ENCODE measurements at regions not wholly inside any gene's neighbourhood (a gene's known extent, or its start where the extent isn't known, plus 50 kb on each side); places are given as distances from the start of the nearest gene placed in this dataset.

- POLR2A ChIA-PET = no interaction called here
- no TSS peak for BruUV-seq (replicated peaks)
- Mint-ChIP-seq H3K4me1 (ENCODE audit: insufficient read depth, unreplicated experiment) (no peaks in the 10 kb centered on the region), H3K36me3 (ENCODE audit: insufficient read depth, unreplicated experiment) (no peaks in the 10 kb centered on the region), H3K4me3 (ENCODE audit: unreplicated experiment) (no peak overlapping the region), H3K9me3 (ENCODE audit: unreplicated experiment) (no peaks in the 10 kb centered on the region), H3K27ac (ENCODE audit: low read depth, unreplicated experiment) (no peak overlapping the region), H3K27me3 (ENCODE audit: insufficient read depth, unreplicated experiment) (no peaks in the 10 kb centered on the region)
- CTCF ChIA-PET = interaction anchor here (1.3 kb wide), 1 partner anchor 11 kb away, joined by 3 read pairs; no protein-coding TSS in a partner anchor
- intact Hi-C loops (cut with micrococcal nuclease) = no loop called here
- TF ChIP-seq CTCF (IDR thresholded peaks at IDR 0.05; ENCODE audit: unreplicated experiment) = no peak
- DNase-seq (ENCODE audit: unreplicated experiment) = no peak
These were observed 104.8 kb upstream of the ENPP6 start for GRCh38 chr4:184322328-184323025.

- POLR2A ChIA-PET = interaction anchor here (1.1 to 2.0 kb wide), 2 partner anchors 9 to 14 kb away, joined by 3 to 5 read pairs; no protein-coding TSS in a partner anchor
- TF ChIP-seq CTCF (IDR thresholded peaks at IDR 0.05; ENCODE audit: unreplicated experiment) = no peak
- Mint-ChIP-seq H3K27me3 (ENCODE audit: insufficient read depth, unreplicated experiment) (no peaks in the 10 kb centered on the region), H3K4me3 (ENCODE audit: unreplicated experiment) (no peak overlapping the region), H3K9me3 (ENCODE audit: unreplicated experiment) (no peaks in the 10 kb centered on the region), H3K36me3 (ENCODE audit: insufficient read depth, unreplicated experiment) (no peaks in the 10 kb centered on the region), H3K4me1 (ENCODE audit: insufficient read depth, unreplicated experiment) (no peaks in the 10 kb centered on the region), H3K27ac (ENCODE audit: low read depth, unreplicated experiment) (no peak overlapping the region)
- no TSS peak for BruUV-seq (replicated peaks)
- CTCF ChIA-PET = interaction anchor here (0.6 kb wide), 2 partner anchors 20 to 49 kb away, joined by 3 read pairs; no protein-coding TSS in a partner anchor
- intact Hi-C loops (cut with micrococcal nuclease) = no loop called here
- no peak for DNase-seq (ENCODE audit: unreplicated experiment)
These were observed 103.0 kb upstream of the ENPP6 start for GRCh38 chr4:184320631-184321030.

GRCh38 chr4:184318852-184319251 is 101.2 kb upstream of the ENPP6 start:
- no peak overlapping the region for H3K27ac Mint-ChIP-seq (ENCODE audit: low read depth, unreplicated experiment)
- intact Hi-C loops (cut with micrococcal nuclease) = no loop called here

More at GRCh38 chr4:184318852-184319251, 101.2 kb upstream of the ENPP6 start:
- Mint-ChIP-seq H3K9me3 (ENCODE audit: unreplicated experiment) (no peaks in the 10 kb centered on the region), H3K27me3 (ENCODE audit: insufficient read depth, unreplicated experiment) (no peaks in the 10 kb centered on the region), H3K4me3 (ENCODE audit: unreplicated experiment) (no peak overlapping the region), H3K36me3 (ENCODE audit: insufficient read depth, unreplicated experiment) (no peaks in the 10 kb centered on the region), H3K4me1 (ENCODE audit: insufficient read depth, unreplicated experiment) (no peaks in the 10 kb centered on the region)
- DNase-seq (ENCODE audit: unreplicated experiment) = no peak
- ChIA-PET CTCF (interaction anchor here (0.6 kb wide), 2 partner anchors 30 to 1005 kb away, joined by 3 to 4 read pairs; no protein-coding TSS in a partner anchor), POLR2A (no interaction called here)
- no TSS peak for BruUV-seq (replicated peaks)
- no peak for TF ChIP-seq CTCF (IDR thresholded peaks at IDR 0.05; ENCODE audit: unreplicated experiment)

Data from MCF 10A (cell line).